ENCODE measurements at regions not wholly inside any gene's neighbourhood (a gene's known extent, or its start where the extent isn't known, plus 50 kb on each side); places are given as distances from the start of the nearest gene placed in this dataset.

GRCh38 chr2:120440521-120441350, 94.8 kb downstream of the INHBB start:
- TF ChIP-seq CTCF (IDR thresholded peaks at IDR 0.05) (no peak), EZH2phosphoT487 (IDR thresholded peaks at IDR 0.05) (no peak), EZH2 (IDR thresholded peaks at IDR 0.05) (no peak)
